Uterus (tissue), 2 donors: ENCODE measurements at regions not wholly inside any gene's neighbourhood (a gene's known extent, or its start where the extent isn't known, plus 50 kb on each side); places are given as distances from the start of the nearest gene placed in this dataset.

Experiments used
- CTCF ChIP-seq, 4 experiments: fragments of 200-600 bp in 2 of 4; fragments of 450-650 bp in 2 of 4; sonication (generic) in 2 of 4; IDR thresholded peaks; one replicate each; pipeline ENCODE4 v1.5.1; 2016 to 2019; ENCODE audit warnings: antibody characterized with exemption in 4 of 4, mild to moderate bottlenecking in 2 of 4, moderate library complexity in 1 of 4
- POLR2A ChIP-seq, 2 donors: fragments of 450-650 bp; IDR thresholded peaks; one replicate each; pipeline ENCODE4 v1.6.1; 2016; ENCODE audit warnings: antibody characterized with exemption in 2 of 2, mild to moderate bottlenecking in 1 of 2, moderate library complexity in 1 of 2

DNA sequence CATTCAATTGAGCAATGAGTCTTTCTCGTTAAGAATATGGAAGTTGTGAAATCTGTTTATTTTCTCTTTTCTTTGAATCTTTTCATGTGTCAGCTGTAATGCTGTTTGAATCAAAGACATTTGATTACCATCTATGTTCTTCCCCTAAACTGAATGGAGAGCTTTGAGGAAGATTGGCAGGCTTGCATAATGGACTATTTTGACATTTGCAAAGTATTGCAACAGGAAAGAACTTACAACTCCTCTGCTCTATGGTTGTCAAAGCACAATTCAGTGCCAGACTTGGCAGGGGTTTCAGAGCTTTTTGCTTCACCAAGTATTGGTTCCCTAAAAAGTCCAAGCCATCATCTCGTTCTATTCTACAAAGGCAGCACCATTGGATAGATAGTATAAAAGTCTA, 549.0 kb upstream of the NUDT12 start:
- TF ChIP-seq CTCF (IDR thresholded peaks at IDR 0.05) (no peak), POLR2A (IDR thresholded peaks at IDR 0.05) (no peak)
